SK-N-SH (cell line): ENCODE measurements at regions not wholly inside any gene's neighbourhood (a gene's known extent, or its start where the extent isn't known, plus 50 kb on each side); places are given as distances from the start of the nearest gene placed in this dataset.
"Not testable (repeated sequence)": the region's sequence is repeated elsewhere in the genome, so short reads cannot be mapped to it uniquely, and the experiment has no call there.

Source experiments
- CTCF ChIA-PET: fragments of 300-600, 350-600 bp; formaldehyde crosslinking; extraction: SDS; loops from one replicate; lab custom pipeline; 2021; lab: Yijun Ruan, JAX
- POLR2A ChIA-PET: fragments of 350-600 bp; sonication (Branson Sonifier 250); formaldehyde crosslinking; extraction: SDS; loops from one replicate; lab custom pipeline; 2020; ENCODE audit warnings: antibody characterized with exemption, inconsistent platforms; lab: Yijun Ruan, JAX
- DNase-seq: peaks from one replicate; pipeline ENCODE4 v3.0.0; 2012
- H2AFZ ChIP-seq: fragments of 200-600 bp; sonication (generic); 2 replicates; pipeline ENCODE4 v1.8.1; 2016; ENCODE audit warnings: antibody characterized with exemption, mild to moderate bottlenecking, low read depth
- H3F3A ChIP-seq: fragments of 200-600 bp; sonication (generic); replicated peaks from 2 replicates; pipeline ENCODE3; 2016; ENCODE audit warnings: antibody characterized with exemption, mild to moderate bottlenecking; ENCODE audit not compliant: insufficient read depth
- H3K27ac ChIP-seq, 2 experiments: fragments of 200-500 bp in 1 of 2; fragments of 200-600 bp in 1 of 2; sonication (Bioruptor generic) in 1 of 2; sonication (generic), shearing (Covaris generic) in 1 of 2; 2 replicates each; pipeline versions ENCODE4 v1.5.1 to v1.6.1; 2014 to 2016; ENCODE audit warnings: low read depth in 2 of 2, inconsistent platforms in 1 of 2, low read length in 1 of 2, mild to moderate bottlenecking in 1 of 2, mixed read lengths in 1 of 2
- H3K27me3 ChIP-seq: fragments of 200-600 bp; sonication (generic), shearing (Covaris generic); 2 replicates; pipeline ENCODE4 v1.6.1; 2016; ENCODE audit warnings: mixed run types; ENCODE audit not compliant: insufficient read depth
- H3K36me3 ChIP-seq, 2 experiments: fragments of 200-500 bp in 1 of 2; fragments of 200-600 bp in 1 of 2; sonication (Bioruptor generic) in 1 of 2; sonication (generic) in 1 of 2; replicated peaks in 1 of 2; 2 replicates each; pipeline versions ENCODE3 to v1.5.1; 2014 to 2016; ENCODE audit warnings: low read length in 1 of 2, mild to moderate bottlenecking in 1 of 2; ENCODE audit not compliant: insufficient read depth in 2 of 2, control insufficient read depth in 1 of 2
- H3K4me1 ChIP-seq, 2 experiments: fragments of 200-500 bp in 1 of 2; fragments of 200-600 bp in 1 of 2; sonication (Bioruptor generic) in 1 of 2; sonication (generic), shearing (Covaris generic) in 1 of 2; 2 replicates each; pipeline versions ENCODE4 v1.5.1 to v1.6.1; 2014 to 2016; ENCODE audit warnings: low read depth in 1 of 2, low read length in 1 of 2, mixed run types in 1 of 2; ENCODE audit not compliant: insufficient read depth in 2 of 2, control insufficient read depth in 1 of 2
- H3K4me2 ChIP-seq: fragments of 200-600 bp; sonication (generic), shearing (Covaris generic); 2 replicates; pipeline ENCODE4 v1.6.1; 2017; ENCODE audit warnings: mixed run types
- H3K4me3 ChIP-seq, 2 experiments: fragments of 200-500 bp in 1 of 2; fragments of 200-600 bp in 1 of 2; sonication (Bioruptor generic) in 1 of 2; sonication (generic), shearing (Covaris generic) in 1 of 2; 2 replicates each; pipeline versions ENCODE4 v1.5.1 to v1.8.1; 2014 to 2016; ENCODE audit warnings: low read depth in 2 of 2, inconsistent platforms in 1 of 2, low read length in 1 of 2, mild to moderate bottlenecking in 1 of 2, mixed read lengths in 1 of 2, moderate library complexity in 1 of 2
- H3K79me2 ChIP-seq: fragments of 200-600 bp; sonication (generic); 2 replicates; pipeline ENCODE4 v1.8.1; 2017; ENCODE audit warnings: mild to moderate bottlenecking; ENCODE audit not compliant: insufficient read depth
- H3K9ac ChIP-seq: fragments of 200-600 bp; sonication (generic); 2 replicates; pipeline ENCODE4 v1.6.1; 2017; ENCODE audit warnings: mixed run types
- H3K9me2 ChIP-seq: fragments of 200-600 bp; sonication (generic); 2 replicates; pipeline ENCODE4 v1.6.1; 2017; ENCODE audit warnings: mixed run types
- H3K9me3 ChIP-seq: fragments of 200-600 bp; sonication (generic); 2 replicates; pipeline ENCODE4 v1.6.1; 2017; ENCODE audit warnings: mixed run types, mild to moderate bottlenecking, moderate library complexity
- H4K20me1 ChIP-seq: fragments of 200-600 bp; sonication (generic); 2 replicates; pipeline ENCODE4 v1.6.1; 2017; ENCODE audit warnings: mild to moderate bottlenecking, mixed run types; ENCODE audit not compliant: insufficient read depth
- FOSL2 ChIP-seq: IDR thresholded peaks from 2 replicates; pipeline ENCODE4 v1.4.0; 2012; ENCODE audit warnings: low read depth, mild to moderate bottlenecking, moderate library complexity, borderline replicate concordance
- GABPA ChIP-seq: IDR thresholded peaks from 2 replicates; pipeline ENCODE4 v1.4.0; 2012; ENCODE audit warnings: low read depth, mild to moderate bottlenecking
- JUND ChIP-seq: IDR thresholded peaks from 2 replicates; pipeline ENCODE4 v1.4.0; 2012
- MAX ChIP-seq: IDR thresholded peaks from 2 replicates; pipeline ENCODE4 v1.4.0; 2012; ENCODE audit warnings: low read depth
- MEF2A ChIP-seq: IDR thresholded peaks from 2 replicates; pipeline ENCODE4 v1.4.0; 2012; ENCODE audit warnings: low read depth, borderline replicate concordance
- MXI1 ChIP-seq: IDR thresholded peaks from 2 replicates; pipeline ENCODE4 v1.6.1; 2012; ENCODE audit warnings: mild to moderate bottlenecking, low read depth, low read length, improper control_type of control experiment
- NFIC ChIP-seq: IDR thresholded peaks from 2 replicates; pipeline ENCODE4 v1.4.0; 2012; ENCODE audit warnings: borderline replicate concordance
- POLR2AphosphoS5 ChIP-seq: IDR thresholded peaks from 2 replicates; pipeline ENCODE4 v1.6.1; 2012; ENCODE audit warnings: low read depth, low read length
- RCOR1 ChIP-seq: fragments of 150-350 bp; IDR thresholded peaks from 2 replicates; pipeline ENCODE4 v1.6.1; 2017; ENCODE audit warnings: antibody characterized with exemption, low read length
- RXRA ChIP-seq: IDR thresholded peaks from 2 replicates; pipeline ENCODE4 v1.4.0; 2012; ENCODE audit warnings: low read depth, mild to moderate bottlenecking, borderline replicate concordance
- TCF12 ChIP-seq: IDR thresholded peaks from 2 replicates; pipeline ENCODE4 v1.4.0; 2012
- USF2 ChIP-seq: fragments of 150-350 bp; IDR thresholded peaks from 2 replicates; pipeline ENCODE4 v1.6.1; 2017; ENCODE audit warnings: antibody characterized with exemption, low read length, low read depth, borderline replicate concordance
- WGBS: methylation state at CpG from one replicate; pipeline ENCODE4 v1.1.6; 2017; ENCODE audit warnings: low lambda C conversion rate; 5-methylcytosine and 5-hydroxymethylcytosine counted together
- TF ChIP-seq, protein P1 (sequence below): fragments of 200-600 bp; sonication (generic); IDR thresholded peaks from 2 replicates; pipeline ENCODE4 v1.6.1; 2017; ENCODE audit warnings: antibody characterized with exemption, mild to moderate bottlenecking, moderate library complexity

GRCh38 chr13:64688893-64689677 lies 2541.1 kb downstream of the PCDH9 start:
- Histone ChIP-seq H3K79me2 (no peaks in the 10 kb centered on the region), H3K27me3 (no peaks in the 10 kb centered on the region), H3K9me3 (no peaks in the 10 kb centered on the region), H2AFZ (peak overlapping the region; percentile 72), H3K9me2 (no peaks in the 10 kb centered on the region), H3K4me1 (peaks cover 0 to 4% of the 10 kb centered on the region in 2 experiments; a peak in 1 of 4 replicates), H4K20me1 (no peaks in the 10 kb centered on the region), H3K4me3 (no peak overlapping the region), H3K36me3 (no peaks in the 10 kb centered on the region), H3K9ac (no peak overlapping the region), H3K27ac (peak overlapping the region in 1 of 2 experiments; percentile 43; a peak in 2 of 4 replicates), H3F3A (peaks cover 8% of the 10 kb centered on the region), H3K4me2 (peak overlapping the region; percentile 32)
- no peak for DNase-seq
- no peak for TF ChIP-seq USF2
- no peak for TF ChIP-seq MXI1
- TF ChIP-seq, protein P1, sequence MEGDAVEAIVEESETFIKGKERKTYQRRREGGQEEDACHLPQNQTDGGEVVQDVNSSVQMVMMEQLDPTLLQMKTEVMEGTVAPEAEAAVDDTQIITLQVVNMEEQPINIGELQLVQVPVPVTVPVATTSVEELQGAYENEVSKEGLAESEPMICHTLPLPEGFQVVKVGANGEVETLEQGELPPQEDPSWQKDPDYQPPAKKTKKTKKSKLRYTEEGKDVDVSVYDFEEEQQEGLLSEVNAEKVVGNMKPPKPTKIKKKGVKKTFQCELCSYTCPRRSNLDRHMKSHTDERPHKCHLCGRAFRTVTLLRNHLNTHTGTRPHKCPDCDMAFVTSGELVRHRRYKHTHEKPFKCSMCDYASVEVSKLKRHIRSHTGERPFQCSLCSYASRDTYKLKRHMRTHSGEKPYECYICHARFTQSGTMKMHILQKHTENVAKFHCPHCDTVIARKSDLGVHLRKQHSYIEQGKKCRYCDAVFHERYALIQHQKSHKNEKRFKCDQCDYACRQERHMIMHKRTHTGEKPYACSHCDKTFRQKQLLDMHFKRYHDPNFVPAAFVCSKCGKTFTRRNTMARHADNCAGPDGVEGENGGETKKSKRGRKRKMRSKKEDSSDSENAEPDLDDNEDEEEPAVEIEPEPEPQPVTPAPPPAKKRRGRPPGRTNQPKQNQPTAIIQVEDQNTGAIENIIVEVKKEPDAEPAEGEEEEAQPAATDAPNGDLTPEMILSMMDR = no peak
- no peak for TF ChIP-seq MEF2A
- 58% methylated on average over 4 of the region's 4 CpGs for WGBS
- POLR2A ChIA-PET = no interaction called here
- CTCF ChIA-PET = no interaction called here

- H2AFZ ChIP-seq, H3K4me1 ChIP-seq, H4K20me1 ChIP-seq, H3K4me2 ChIP-seq, H3K79me2 ChIP-seq, H3K4me3 ChIP-seq, H3K9me3 ChIP-seq, H3K27me3 ChIP-seq, POLR2A ChIA-PET, H3K9me2 ChIP-seq, H3K9ac ChIP-seq, H3K27ac ChIP-seq, CTCF ChIA-PET, H3K36me3 ChIP-seq, DNase-seq, H3F3A ChIP-seq: not testable (repeated sequence)
- WGBS = 92% methylated on average over 4 of the region's 4 CpGs
Observed at GRCh38 chr13:64686536-64686935, 2543.6 kb downstream of the PCDH9 start.

- POLR2A ChIA-PET = no interaction called here
- 87% methylated on average over 7 of the region's 7 CpGs for WGBS
- H3K9me3 ChIP-seq = peaks cover 9% of the 10 kb centered on the region
- H3K79me2 ChIP-seq = no peaks in the 10 kb centered on the region
- no peaks in the 10 kb centered on the region for H4K20me1 ChIP-seq
- H2AFZ ChIP-seq = no peak overlapping the region
- no peaks in the 10 kb centered on the region for H3K9me2 ChIP-seq
- peaks cover 0 to 4% of the 10 kb centered on the region in 2 experiments; a peak in 1 of 4 replicates for H3K4me1 ChIP-seq
- peaks cover 8% of the 10 kb centered on the region for H3F3A ChIP-seq
- no peaks in the 10 kb centered on the region for H3K27me3 ChIP-seq
- peaks cover 0 to 4% of the 10 kb centered on the region in 2 experiments for H3K36me3 ChIP-seq
- no peak for DNase-seq
- no peak overlapping the region for H3K4me2 ChIP-seq
- H3K27ac ChIP-seq = no peak overlapping the region
- no peak overlapping the region for H3K4me3 ChIP-seq
- CTCF ChIA-PET = no interaction called here
- H3K9ac ChIP-seq = no peak overlapping the region
- TF ChIP-seq TCF12 (no peak), RXRA (no peak), FOSL2 (no peak), MAX (no peak), GABPA (no peak), MXI1 (no peak), NFIC (no peak), RCOR1 (no peak), POLR2AphosphoS5 (no peak), MEF2A (no peak), JUND (no peak)
- TF ChIP-seq, protein P1 = no peak
Observed at GRCh38 chr13:64684685-64685431, 2545.3 kb downstream of the PCDH9 start.
